ENCODE measurements at regions not wholly inside any gene's neighbourhood (a gene's known extent, or its start where the extent isn't known, plus 50 kb on each side); places are given as distances from the start of the nearest gene placed in this dataset.

GRCh38 chr20:11394145-11394833, 523.4 kb upstream of the BTBD3 start:
- Mint-ChIP-seq H3K27me3 (ENCODE audit: low read depth) (no peaks in the 10 kb centered on the region), H3K9me3 (no peaks in the 10 kb centered on the region), H3K4me3 (no peak overlapping the region), H3K36me3 (ENCODE audit: low read depth) (no peaks in the 10 kb centered on the region), H3K4me1 (no peaks in the 10 kb centered on the region), H3K27ac (no peak overlapping the region)
- no peak for TF ChIP-seq CTCF (IDR thresholded peaks at IDR 0.05; ENCODE audit: unreplicated experiment in 3 of 3)

- no peaks in the 10 kb centered on the region for H3K9me3 Mint-ChIP-seq
- H3K4me3 Mint-ChIP-seq = no peak overlapping the region
- no peaks in the 10 kb centered on the region for H3K4me1 Mint-ChIP-seq
Measured at GRCh38 chr20:11395581-11395980, 522.1 kb upstream of the BTBD3 start.

GRCh38 chr20:11401988-11402387, 515.7 kb upstream of the BTBD3 start:
- Mint-ChIP-seq H3K27me3 (ENCODE audit: low read depth) (no peaks in the 10 kb centered on the region), H3K4me3 (no peak overlapping the region), H3K27ac (peak overlapping the region in 2 of 3 experiments; percentile 69 to 94), H3K4me1 (peaks cover 42% of the 10 kb centered on the region), H3K36me3 (ENCODE audit: low read depth) (no peaks in the 10 kb centered on the region), H3K9me3 (no peaks in the 10 kb centered on the region)
- no peak for TF ChIP-seq CTCF (IDR thresholded peaks at IDR 0.05; ENCODE audit: unreplicated experiment in 3 of 3)

More at GRCh38 chr20:11395581-11395980, 522.1 kb upstream of the BTBD3 start:
- H3K27me3 Mint-ChIP-seq (ENCODE audit: low read depth) = no peaks in the 10 kb centered on the region
- no peak overlapping the region for H3K27ac Mint-ChIP-seq
- TF ChIP-seq CTCF (IDR thresholded peaks at IDR 0.05; ENCODE audit: unreplicated experiment in 3 of 3) = no peak
- no peaks in the 10 kb centered on the region for H3K36me3 Mint-ChIP-seq (ENCODE audit: low read depth)

GRCh38 chr20:11403711-11404110, 514.0 kb upstream of the BTBD3 start:
- Mint-ChIP-seq H3K4me3 (no peak overlapping the region), H3K36me3 (ENCODE audit: low read depth) (no peaks in the 10 kb centered on the region), H3K27ac (peak overlapping the region; percentile 90 to 94 (median 92)), H3K27me3 (ENCODE audit: low read depth) (no peaks in the 10 kb centered on the region), H3K4me1 (peaks cover 55% of the 10 kb centered on the region), H3K9me3 (no peaks in the 10 kb centered on the region)
- TF ChIP-seq CTCF (IDR thresholded peaks at IDR 0.05; ENCODE audit: unreplicated experiment in 3 of 3) = no peak

- no peaks in the 10 kb centered on the region for H3K36me3 Mint-ChIP-seq (ENCODE audit: low read depth)
- H3K4me1 Mint-ChIP-seq = peaks cover 61% of the 10 kb centered on the region
- H3K27me3 Mint-ChIP-seq (ENCODE audit: low read depth) = no peaks in the 10 kb centered on the region
- H3K4me3 Mint-ChIP-seq = no peak overlapping the region
- H3K9me3 Mint-ChIP-seq = no peaks in the 10 kb centered on the region
- TF ChIP-seq CTCF (IDR thresholded peaks at IDR 0.05; ENCODE audit: unreplicated experiment in 3 of 3) = no peak
- H3K27ac Mint-ChIP-seq = peak overlapping the region in 2 of 3 experiments; percentile 4 to 62
Measured at GRCh38 chr20:11406877-11407276, 510.8 kb upstream of the BTBD3 start.

GRCh38 chr20:11409561-11409960, 508.1 kb upstream of the BTBD3 start:
- H3K27ac Mint-ChIP-seq = peak overlapping the region in 1 of 3 experiments; percentile 77
- H3K9me3 Mint-ChIP-seq = peaks cover 7% of the 10 kb centered on the region
- TF ChIP-seq CTCF (IDR thresholded peaks at IDR 0.05; ENCODE audit: unreplicated experiment in 3 of 3) = no peak
- H3K27me3 Mint-ChIP-seq (ENCODE audit: low read depth) = no peaks in the 10 kb centered on the region
- H3K4me3 Mint-ChIP-seq = no peak overlapping the region
- H3K36me3 Mint-ChIP-seq (ENCODE audit: low read depth) = no peaks in the 10 kb centered on the region
- H3K4me1 Mint-ChIP-seq = peaks cover 37% of the 10 kb centered on the region

All from nephron (organoid).